HPDE6-E6E7 (cell line): ENCODE measurements at regions not wholly inside any gene's neighbourhood (a gene's known extent, or its start where the extent isn't known, plus 50 kb on each side); places are given as distances from the start of the nearest gene placed in this dataset.

ENCODE experiments used
- DNase-seq: peaks from one replicate; pipeline ENCODE4 v3.0.0; 2011; ENCODE audit warnings: missing footprints; ENCODE audit errors: extremely low spot score

DNA sequence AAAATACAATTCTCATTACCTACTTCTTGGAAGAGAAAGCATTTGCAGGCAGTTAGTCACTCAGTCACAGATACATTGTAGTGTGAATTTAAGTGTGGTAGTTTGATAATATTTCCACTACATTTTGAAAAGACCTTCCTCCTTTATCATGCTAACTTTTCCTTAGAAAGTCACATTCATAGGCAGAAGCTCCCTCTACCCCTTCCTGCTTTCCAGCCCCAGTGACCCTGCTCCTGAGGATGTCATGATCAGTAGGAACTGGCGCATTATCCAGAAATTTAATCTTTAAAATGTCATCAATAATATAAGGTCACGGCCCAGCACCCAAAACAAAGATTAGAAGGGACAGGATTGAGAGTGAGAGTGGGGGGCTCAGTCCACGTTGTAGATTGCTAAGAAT, 707.4 kb upstream of the STXBP6 start:
- DNase-seq, result no peak

DNA sequence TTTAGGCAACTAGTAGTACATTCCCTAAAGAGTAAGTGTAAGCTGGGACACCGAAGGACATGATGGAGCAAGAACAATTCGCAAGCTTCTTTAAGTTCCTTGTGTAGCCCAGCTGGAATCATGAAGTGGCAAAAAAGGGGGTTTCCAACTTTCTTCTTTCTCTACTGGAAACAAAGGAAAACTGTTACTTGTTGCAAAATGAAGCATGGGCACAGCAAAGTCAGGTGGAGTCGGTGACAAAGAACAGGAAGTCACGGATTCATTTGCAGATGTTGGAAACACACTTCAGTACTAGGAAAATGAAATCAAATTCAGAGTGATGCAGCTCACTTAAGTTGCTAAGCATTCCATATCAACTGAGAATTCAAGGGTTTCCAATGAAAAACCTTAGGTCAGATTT, 706.9 kb upstream of the STXBP6 start:
- no peak for DNase-seq

DNA sequence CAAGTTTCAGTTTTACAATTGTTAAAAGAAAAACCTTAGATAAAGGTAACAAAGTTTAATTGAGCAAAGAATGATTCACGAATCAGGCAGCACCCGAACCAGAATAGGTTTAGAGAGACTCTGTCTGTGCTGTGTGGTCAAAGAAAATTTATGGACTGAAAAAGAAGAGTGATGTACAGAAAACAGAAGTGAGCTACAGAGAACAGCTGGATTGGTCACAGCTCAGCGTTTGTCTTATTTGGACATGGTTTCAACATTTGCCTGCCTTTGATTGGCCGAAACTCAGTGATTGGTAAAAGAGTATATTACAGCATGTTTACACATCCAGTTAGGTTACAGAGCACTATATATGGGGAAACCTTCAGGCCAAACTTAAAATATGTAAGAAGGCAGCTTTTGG, 703.2 kb upstream of the STXBP6 start:
- no peak for DNase-seq

DNA sequence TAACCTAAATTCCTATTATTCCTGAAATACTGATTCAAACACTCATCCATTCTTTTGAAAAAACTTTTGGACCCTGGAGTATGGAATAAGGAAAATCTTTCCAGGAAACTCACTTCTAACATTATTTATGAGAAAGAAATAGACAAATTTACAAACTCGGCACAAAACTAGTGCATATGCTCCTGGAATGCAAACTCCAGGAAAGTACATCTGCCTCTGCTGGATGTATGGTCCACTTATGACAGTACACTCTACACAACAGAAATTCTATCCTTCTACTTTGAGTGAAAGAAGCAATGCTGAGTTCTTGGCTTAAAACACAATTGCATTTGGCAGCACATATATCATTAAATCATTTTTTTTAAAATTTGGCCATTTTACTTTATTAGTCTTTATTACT, 700.5 kb upstream of the STXBP6 start:
- DNase-seq, result no peak
